GM18499 (cell line): ENCODE measurements at regions not wholly inside any gene's neighbourhood (a gene's known extent, or its start where the extent isn't known, plus 50 kb on each side); places are given as distances from the start of the nearest gene placed in this dataset.

Experiments
- ATAC-seq: cut with Tn5 transposase; IDR thresholded peaks from one replicate; pipeline ENCODE4 v1.9.1; 2021; ENCODE audit warnings: moderate number of reproducible peaks; ENCODE audit not compliant: insufficient read depth, unreplicated experiment

- no peak for ATAC-seq
Observed at GRCh38 chr6:149260214-149260874, 57.2 kb upstream of the TAB2 start.

GRCh38 chr6:149261364-149262040, 56.0 kb upstream of the TAB2 start:
- ATAC-seq = no peak

- ATAC-seq = no peak
Observed at GRCh38 chr6:149263321-149263720, 54.2 kb upstream of the TAB2 start.

GRCh38 chr6:149264629-149265028, 52.9 kb upstream of the TAB2 start:
- ATAC-seq = no peak

GRCh38 chr6:149265945-149266344, 51.6 kb upstream of the TAB2 start:
- ATAC-seq = no peak

- ATAC-seq = peak; percentile 55
Observed at GRCh38 chr6:149266659-149267058, 50.9 kb upstream of the TAB2 start.

- ATAC-seq = no peak
Observed at GRCh38 chr6:149267072-149267471, 50.4 kb upstream of the TAB2 start.

- no peak for ATAC-seq
Observed at GRCh38 chr6:149267513-149268043, 49.9 kb upstream of the TAB2 start.
